ENCODE measurements at regions not wholly inside any gene's neighbourhood (a gene's known extent, or its start where the extent isn't known, plus 50 kb on each side); places are given as distances from the start of the nearest gene placed in this dataset.
"Not testable (repeated sequence)": the region's sequence is repeated elsewhere in the genome, so short reads cannot be mapped to it uniquely, and the experiment has no call there.

- TF ChIP-seq CTCF (IDR thresholded peaks at IDR 0.05; ENCODE audit: low read length); EZH2 (optimal IDR thresholded peaks at IDR 0.05; ENCODE audit: low read depth, low read length); EZH2phosphoT487 (IDR thresholded peaks at IDR 0.05; ENCODE audit: low read length): not testable (repeated sequence)
Measured at GRCh38 chr10:91003379-91003778, 82.5 kb upstream of the ANKRD1 start.
